HepG2 (cell line): ENCODE measurements at regions not wholly inside any gene's neighbourhood (a gene's known extent, or its start where the extent isn't known, plus 50 kb on each side); places are given as distances from the start of the nearest gene placed in this dataset.

Experiments used
- ATAC-seq: fragments of 200-7000 bp; cut with Tn5 transposase; 3 replicates; pipeline ENCODE4 v1.9.1; 2020; ENCODE audit warnings: mild to moderate bottlenecking, moderate library complexity
- BruUV-seq: library from RNA; stranded (reverse); fragments of 400-500 nt; replicated peaks from 2 replicates; lab custom pipeline; 2021; lab: Mats Ljungman, UMichigan
- CTCF ChIA-PET: fragments of 300-600 bp; formaldehyde crosslinking; extraction: SDS; loops from one replicate; lab custom pipeline; 2021; ENCODE audit warnings: low total read pairs, inconsistent platforms, low intra/inter-chr PET ratio; lab: Yijun Ruan, JAX
- POLR2A ChIA-PET: fragments of 350-600 bp; sonication (Branson Sonifier 250); formaldehyde crosslinking; loops from one replicate; lab custom pipeline; 2020; ENCODE audit warnings: antibody characterized with exemption, inconsistent platforms; lab: Yijun Ruan, JAX
- DNase-seq: peaks from one replicate; pipeline ENCODE4 v3.0.0-alpha.2; 2015; ENCODE audit warnings: low spot score
- FAIRE-seq: peaks from 3 replicates; lab custom pipeline; 2011; peaks lifted over from hg19 to GRCh38; lab: Jason Lieb, UNC
- H2AFZ ChIP-seq: one replicate; pipeline ENCODE4 v1.6.1; 2011; ENCODE audit warnings: low read length, inconsistent platforms
- H3K27ac ChIP-seq: fragments of 300-600 bp; 3 replicates; pipeline ENCODE4 v1.8.0; 2011; ENCODE audit warnings: mixed run types, mild to moderate bottlenecking, mixed read lengths, low read length, inconsistent platforms; ENCODE audit not compliant: insufficient read depth; ENCODE audit errors: extremely low read length
- H3K27me3 ChIP-seq, 2 experiments: fragments of 200-600 bp in 1 of 2; 2 replicates in 1 of 2; 3 replicates in 1 of 2; pipeline versions ENCODE4 v1.6.0 to v1.8.0; 2011; ENCODE audit warnings: low read length in 2 of 2, mild to moderate bottlenecking in 2 of 2, moderate library complexity in 2 of 2, inconsistent platforms in 1 of 2; ENCODE audit not compliant: insufficient read depth in 2 of 2, control insufficient read depth in 1 of 2
- H3K36me3 ChIP-seq, 2 experiments: fragments of 200-600 bp in 1 of 2; replicated peaks in 1 of 2; 2 replicates in 1 of 2; 3 replicates in 1 of 2; pipeline versions ENCODE4 v1.5.1 to v1.8.0; 2011; ENCODE audit warnings: low read length in 2 of 2, inconsistent platforms in 1 of 2; ENCODE audit not compliant: insufficient read depth in 2 of 2, control insufficient read depth in 1 of 2
- H3K4me1 ChIP-seq: 2 replicates; pipeline ENCODE4 v1.5.1; 2012; ENCODE audit warnings: low read length, inconsistent platforms; ENCODE audit not compliant: insufficient read depth
- H3K4me2 ChIP-seq: 2 replicates; pipeline ENCODE4 v1.6.0; 2011; ENCODE audit warnings: low read depth, low read length, inconsistent platforms
- H3K4me3 ChIP-seq, 3 experiments: fragments of 200-600 bp in 1 of 3; sonication (generic), shearing (Covaris generic) in 1 of 3; replicated peaks in 1 of 3; 2 replicates each; pipeline ENCODE4 v1.5.1; 2011 to 2016; ENCODE audit warnings: low read length in 3 of 3, inconsistent platforms in 2 of 3, low read depth in 2 of 3, mild to moderate bottlenecking in 2 of 3, control low read depth in 1 of 3, mixed read lengths in 1 of 3; ENCODE audit not compliant: insufficient read depth in 1 of 3
- H3K79me2 ChIP-seq: one replicate; pipeline ENCODE4 v1.6.1; 2011; ENCODE audit warnings: low read length, inconsistent platforms; ENCODE audit not compliant: insufficient read depth
- H3K9ac ChIP-seq: 2 replicates; pipeline ENCODE4 v1.6.0; 2011; ENCODE audit warnings: mild to moderate bottlenecking, low read depth, low read length, inconsistent platforms; ENCODE audit not compliant: insufficient read depth
- H3K9me3 ChIP-seq: 2 replicates; pipeline ENCODE4 v1.5.1; 2012; ENCODE audit warnings: mild to moderate bottlenecking, low read length
- H4K20me1 ChIP-seq: 2 replicates; pipeline ENCODE4 v1.6.0; 2011; ENCODE audit warnings: inconsistent platforms, mild to moderate bottlenecking, low read length, moderate library complexity; ENCODE audit not compliant: insufficient read depth
- HMGXB3 ChIP-seq: sonication (generic); formaldehyde crosslinking; IDR thresholded peaks from 2 replicates; pipeline ENCODE4 v1.4.0; 2020; ENCODE audit warnings: missing genetic modification reagents, borderline replicate concordance
- ISX ChIP-seq: sonication (generic); formaldehyde crosslinking; conservative IDR thresholded peaks from 2 replicates; pipeline ENCODE4 v1.5.0; 2020; ENCODE audit warnings: missing genetic modification reagents
- PHF20 ChIP-seq: sonication (generic); formaldehyde crosslinking; IDR thresholded peaks from 2 replicates; pipeline ENCODE4 v1.5.0; 2020; ENCODE audit warnings: mild to moderate bottlenecking, missing genetic modification reagents
- SMAD1 ChIP-seq: sonication (generic); formaldehyde crosslinking; IDR thresholded peaks from 2 replicates; pipeline ENCODE4 v1.4.0; 2020; ENCODE audit warnings: missing genetic modification reagents, low read depth, mild to moderate bottlenecking, borderline replicate concordance
- TBP ChIP-seq: sonication (generic); formaldehyde crosslinking; IDR thresholded peaks from 2 replicates; pipeline ENCODE4 v1.5.0; 2020; ENCODE audit warnings: missing genetic modification reagents
- ZBTB38 ChIP-seq: sonication (generic); formaldehyde crosslinking; IDR thresholded peaks from 2 replicates; pipeline ENCODE4 v1.5.1; 2020; ENCODE audit warnings: mild to moderate bottlenecking, missing genetic modification reagents
- ZBTB8A ChIP-seq: sonication (generic); formaldehyde crosslinking; IDR thresholded peaks from 2 replicates; pipeline ENCODE4 v1.4.0; 2020; ENCODE audit warnings: mild to moderate bottlenecking, low read depth, missing genetic modification reagents, borderline replicate concordance
- ZFP41 ChIP-seq: sonication (generic); formaldehyde crosslinking; IDR thresholded peaks from 2 replicates; pipeline ENCODE4 v1.4.0; 2020; ENCODE audit warnings: mild to moderate bottlenecking, missing genetic modification reagents, borderline replicate concordance
- ZNF205 ChIP-seq: IDR thresholded peaks from 2 replicates; pipeline ENCODE4 v1.6.1; 2018; ENCODE audit warnings: missing biosample characterization, missing genetic modification reagents
- ZNF335 ChIP-seq: sonication (generic); formaldehyde crosslinking; IDR thresholded peaks from 2 replicates; pipeline ENCODE4 v1.4.0; 2020; ENCODE audit warnings: missing genetic modification reagents
- ZNF619 ChIP-seq: sonication (generic); formaldehyde crosslinking; IDR thresholded peaks from 2 replicates; pipeline ENCODE4 v1.4.0; 2020; ENCODE audit warnings: mild to moderate bottlenecking, missing genetic modification reagents
- ZSCAN21 ChIP-seq: sonication (generic); formaldehyde crosslinking; IDR thresholded peaks from 2 replicates; pipeline ENCODE4 v1.8.0; 2022; ENCODE audit warnings: mild to moderate bottlenecking, missing genetic modification reagents, moderate library complexity, borderline replicate concordance
- WGBS: methylation state at CpG from one replicate; pipeline ENCODE4 v1.1.6; 2017; ENCODE audit warnings: low lambda C conversion rate; 5-methylcytosine and 5-hydroxymethylcytosine counted together
- in situ Hi-C: cut with HindIII; loops from 2 replicates; pipeline ENCODE4 v1.10.0; 2017; ENCODE audit warnings: low pct_unique_long_range_greater_than_20kb; ENCODE audit not compliant: extremely low pct_ligation_motif_present
- intact Hi-C: fragments of 100-400 bp; cut with micrococcal nuclease; formaldehyde crosslinking; loops from one replicate; pipeline ENCODE4 v1.10.0; 2022; ENCODE audit not compliant: unreplicated experiment

GRCh38 chr3:118239253-118239652 lies 795.4 kb downstream of the IGSF11 start:
- in situ Hi-C loops (no loop called here), intact Hi-C loops (no loop called here)
- 25% methylated on average over 5 of the region's 5 CpGs for WGBS
- Histone ChIP-seq H3K27me3 (no peaks in the 10 kb centered on the region), H2AFZ (no peak overlapping the region), H3K9ac (no peak overlapping the region), H3K9me3 (peaks cover 49% of the 10 kb centered on the region), H3K27ac (no peak overlapping the region), H3K79me2 (no peaks in the 10 kb centered on the region), H3K4me2 (no peak overlapping the region), H3K4me1 (no peaks in the 10 kb centered on the region), H3K36me3 (no peaks in the 10 kb centered on the region), H3K4me3 (no peak overlapping the region), H4K20me1 (no peaks in the 10 kb centered on the region)
- FAIRE-seq (no peak), ATAC-seq (no peak), DNase-seq (no peak)
- no peak for TF ChIP-seq ZNF335 (CRISPR knock-in tag)
- no peak for TF ChIP-seq ZFP41 (CRISPR knock-in tag)
- no peak for TF ChIP-seq TBP (CRISPR knock-in tag)
- no peak for TF ChIP-seq ISX (CRISPR knock-in tag)
- TF ChIP-seq, all 625 proteins: peak for 0
- ChIA-PET CTCF (no interaction called here), POLR2A (no interaction called here)
- BruUV-seq = no TSS peak

GRCh38 chr3:118244761-118245160 lies 789.9 kb downstream of the IGSF11 start:
- no peak for TF ChIP-seq ZSCAN21 (CRISPR knock-in tag)
- TF ChIP-seq ZBTB8A (CRISPR knock-in tag) = no peak
- no peak for TF ChIP-seq HMGXB3 (CRISPR knock-in tag)
- TF ChIP-seq ZNF205 (CRISPR knock-in tag) = no peak
- TF ChIP-seq ZNF619 (CRISPR knock-in tag) = no peak
- TF ChIP-seq SMAD1 = no peak
- no peak for TF ChIP-seq ZBTB38 (CRISPR knock-in tag)
- no peak for TF ChIP-seq PHF20
- FAIRE-seq (no peak), ATAC-seq (no peak), DNase-seq (no peak)
- Histone ChIP-seq H2AFZ (no peak overlapping the region), H3K27ac (no peak overlapping the region), H3K79me2 (no peaks in the 10 kb centered on the region), H3K36me3 (no peaks in the 10 kb centered on the region), H3K4me2 (no peak overlapping the region), H4K20me1 (no peaks in the 10 kb centered on the region), H3K9me3 (peaks cover 34% of the 10 kb centered on the region), H3K27me3 (no peaks in the 10 kb centered on the region), H3K4me1 (no peaks in the 10 kb centered on the region), H3K9ac (no peak overlapping the region), H3K4me3 (no peak overlapping the region)
- WGBS = 11% methylated on average over 3 of the region's 3 CpGs
- no TSS peak for BruUV-seq
- ChIA-PET POLR2A (no interaction called here), CTCF (no interaction called here)
- intact Hi-C loops (no loop called here), in situ Hi-C loops (no loop called here)
